Globus pallidus (tissue), 1 donor: ENCODE measurements at regions not wholly inside any gene's neighbourhood (a gene's known extent, or its start where the extent isn't known, plus 50 kb on each side); places are given as distances from the start of the nearest gene placed in this dataset.
"Not testable (repeated sequence)": the region's sequence is repeated elsewhere in the genome, so short reads cannot be mapped to it uniquely, and the experiment has no call there.

Experiments
- DNase-seq: peaks from one replicate; pipeline ENCODE4 v3.0.0-alpha.2; 2015; ENCODE audit warnings: low spot score

- DNase-seq: no peak
These were observed 669.0 kb downstream of the RWDD3 start for GRCh38 chr1:95903060-95903459.

GRCh38 chr1:95905818-95906395, 671.9 kb downstream of the RWDD3 start:
- no peak for DNase-seq

GRCh38 chr1:95911739-95912138, 677.7 kb downstream of the RWDD3 start:
- DNase-seq: not testable (repeated sequence)

GRCh38 chr1:95916616-95917015, 682.6 kb downstream of the RWDD3 start:
- DNase-seq: no peak

- DNase-seq: no peak
These were observed 690.7 kb downstream of the RWDD3 start for GRCh38 chr1:95924684-95925083.

GRCh38 chr1:95926331-95926730, 692.3 kb downstream of the RWDD3 start:
- DNase-seq: no peak

- DNase-seq: no peak
These were observed 693.1 kb downstream of the RWDD3 start for GRCh38 chr1:95927061-95927460.

GRCh38 chr1:95935719-95936118, 701.7 kb downstream of the RWDD3 start:
- DNase-seq: no peak

- DNase-seq: no peak
These were observed 707.2 kb downstream of the RWDD3 start for GRCh38 chr1:95941121-95941798.

GRCh38 chr1:95948023-95948422, 714.0 kb downstream of the RWDD3 start:
- no peak for DNase-seq

GRCh38 chr1:95951371-95952102, 717.5 kb downstream of the RWDD3 start:
- DNase-seq: no peak

GRCh38 chr1:95953015-95953414, 719.0 kb downstream of the RWDD3 start:
- peak; percentile 24 for DNase-seq

GRCh38 chr1:95954585-95954984, 720.6 kb downstream of the RWDD3 start:
- DNase-seq: no peak

GRCh38 chr1:95956215-95956614, 722.2 kb downstream of the RWDD3 start:
- DNase-seq: no peak

- no peak for DNase-seq
These were observed 723.7 kb downstream of the RWDD3 start for GRCh38 chr1:95957748-95958147.

GRCh38 chr1:95966866-95967265, 732.9 kb downstream of the RWDD3 start:
- no peak for DNase-seq

- DNase-seq: no peak
These were observed 740.6 kb downstream of the RWDD3 start for GRCh38 chr1:95974586-95974985.

GRCh38 chr1:95982711-95983110, 738.9 kb upstream of the PTBP2 start:
- DNase-seq: no peak

GRCh38 chr1:95983831-95984230, 737.8 kb upstream of the PTBP2 start:
- DNase-seq: no peak

- peak; percentile 4 for DNase-seq
These were observed 736.7 kb upstream of the PTBP2 start for GRCh38 chr1:95984798-95985374.

GRCh38 chr1:95990033-95990432, 731.6 kb upstream of the PTBP2 start:
- DNase-seq: no peak

- no peak for DNase-seq
These were observed 729.6 kb upstream of the PTBP2 start for GRCh38 chr1:95991787-95992520.
